ENCODE measurements at regions not wholly inside any gene's neighbourhood (a gene's known extent, or its start where the extent isn't known, plus 50 kb on each side); places are given as distances from the start of the nearest gene placed in this dataset.
A peak's percentile ranks its signal among the peaks of the same experiment; 100 is the strongest.
"Not testable (repeated sequence)": the region's sequence is repeated elsewhere in the genome, so short reads cannot be mapped to it uniquely, and the experiment has no call there.

DNA sequence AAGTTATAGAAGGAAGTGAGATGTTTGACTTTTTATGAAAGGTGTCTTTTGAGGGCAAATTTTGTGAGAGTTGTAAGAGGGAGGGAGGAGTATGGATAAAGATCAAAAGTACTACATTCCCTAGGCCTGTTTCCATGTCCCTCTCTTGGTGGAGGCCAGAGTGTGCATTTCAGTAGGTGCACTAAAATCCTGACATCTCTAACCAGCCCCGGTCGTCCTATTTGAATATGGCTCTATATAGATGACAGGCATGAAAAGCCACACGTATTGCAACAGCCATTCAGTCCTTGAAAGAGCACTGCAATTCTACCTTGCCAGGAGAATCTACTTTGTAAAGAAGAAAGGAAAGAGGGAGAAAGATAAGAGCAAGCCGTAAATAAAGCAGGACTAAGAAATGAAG lies 510.1 kb downstream of the IRS2 start:
- Histone ChIP-seq H3K4me1 (peaks cover 0 to 23% (median 19%) of the 10 kb centered on the region in 10 experiments; a peak in 12 of 20 replicates), H3K27me3 (no peaks in the 10 kb centered on the region), H3K27ac (no peak overlapping the region), H3K9me3 (replicated peaks in 1 of 11) (no peaks in the 10 kb centered on the region; a peak in 1 of 22 replicates), H3K4me3 (no peak overlapping the region), H3K36me3 (no peaks in the 10 kb centered on the region), H3K4me2 (no peak overlapping the region), H3K9ac (no peak overlapping the region), H4K20me1 (no peaks in the 10 kb centered on the region)
- no peak for TF ChIP-seq Cebpa-rat (IDR thresholded peaks at IDR 0.05)

DNA sequence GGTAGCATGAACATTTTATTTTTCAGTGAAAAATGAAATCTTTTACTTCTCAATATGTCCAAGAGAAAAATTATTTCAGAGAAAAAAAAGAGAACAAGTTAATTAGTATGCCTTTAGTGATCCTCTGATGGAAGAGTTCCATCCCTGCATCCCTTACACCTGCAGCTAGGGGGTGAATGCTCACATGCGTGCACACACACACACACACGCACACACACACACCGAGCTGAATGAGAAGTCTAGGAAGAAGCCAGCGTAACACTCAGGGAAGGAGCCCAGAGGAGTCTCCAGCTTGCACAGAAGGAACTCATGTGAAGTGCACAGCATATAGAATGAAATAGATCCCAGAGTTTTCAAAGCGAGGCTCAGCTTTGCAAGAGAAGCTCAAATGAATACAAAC lies 510.5 kb downstream of the IRS2 start:
- H3K9me3 ChIP-seq (replicated peaks in 1 of 11) = no peaks in the 10 kb centered on the region; a peak in 1 of 22 replicates
- H3K4me1 ChIP-seq = peaks cover 0 to 27% (median 22%) of the 10 kb centered on the region in 10 experiments; a peak in 12 of 20 replicates
- H4K20me1 ChIP-seq = no peaks in the 10 kb centered on the region
- no peaks in the 10 kb centered on the region for H3K36me3 ChIP-seq
- H3K4me2 ChIP-seq = no peak overlapping the region
- no peak overlapping the region for H3K27ac ChIP-seq
- no peak for TF ChIP-seq Cebpa-rat (IDR thresholded peaks at IDR 0.05)
- no peak overlapping the region for H3K9ac ChIP-seq
- H3K27me3 ChIP-seq = no peaks in the 10 kb centered on the region
- H3K4me3 ChIP-seq = no peak overlapping the region

DNA sequence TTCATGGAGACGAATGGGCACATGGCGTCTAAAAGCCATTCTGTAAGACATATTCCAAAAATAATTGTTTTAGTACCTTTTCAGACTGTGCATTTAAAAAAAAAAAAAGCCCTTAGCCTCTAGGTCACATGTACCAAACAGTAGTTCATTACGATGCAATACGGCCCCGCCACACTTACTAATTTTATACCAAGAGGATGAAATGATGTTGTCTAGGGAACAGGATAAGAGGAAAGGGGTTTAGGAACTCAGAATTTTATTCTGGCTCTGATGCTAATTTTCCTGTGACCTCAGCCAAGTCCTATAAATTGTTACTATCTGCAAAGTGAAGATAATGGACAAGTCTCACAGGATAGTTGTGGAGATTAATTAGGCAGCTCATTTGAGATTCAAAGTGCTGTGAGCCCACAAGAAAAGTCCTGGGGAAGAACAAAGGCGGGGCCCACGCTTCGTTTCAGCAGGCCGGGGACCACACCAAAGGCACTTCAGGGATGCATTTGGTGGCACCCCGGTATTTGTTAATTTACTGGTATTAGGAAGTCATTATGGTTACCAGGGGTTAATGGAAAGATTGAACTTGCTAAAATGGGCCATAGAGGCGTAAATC lies 511.1 kb downstream of the IRS2 start:
- no peaks in the 10 kb centered on the region for H3K27me3 ChIP-seq
- no peak for TF ChIP-seq Cebpa-rat (IDR thresholded peaks at IDR 0.05)
- H3K27ac ChIP-seq = no peak overlapping the region
- H3K4me1 ChIP-seq = peaks cover 0 to 27% (median 22%) of the 10 kb centered on the region in 10 experiments; a peak in 12 of 20 replicates
- H3K36me3 ChIP-seq = no peaks in the 10 kb centered on the region
- no peak overlapping the region for H3K4me3 ChIP-seq
- no peaks in the 10 kb centered on the region for H4K20me1 ChIP-seq
- H3K9ac ChIP-seq = no peak overlapping the region
- H3K4me2 ChIP-seq = no peak overlapping the region
- H3K9me3 ChIP-seq (replicated peaks in 1 of 11) = no peaks in the 10 kb centered on the region; a peak in 1 of 22 replicates

DNA sequence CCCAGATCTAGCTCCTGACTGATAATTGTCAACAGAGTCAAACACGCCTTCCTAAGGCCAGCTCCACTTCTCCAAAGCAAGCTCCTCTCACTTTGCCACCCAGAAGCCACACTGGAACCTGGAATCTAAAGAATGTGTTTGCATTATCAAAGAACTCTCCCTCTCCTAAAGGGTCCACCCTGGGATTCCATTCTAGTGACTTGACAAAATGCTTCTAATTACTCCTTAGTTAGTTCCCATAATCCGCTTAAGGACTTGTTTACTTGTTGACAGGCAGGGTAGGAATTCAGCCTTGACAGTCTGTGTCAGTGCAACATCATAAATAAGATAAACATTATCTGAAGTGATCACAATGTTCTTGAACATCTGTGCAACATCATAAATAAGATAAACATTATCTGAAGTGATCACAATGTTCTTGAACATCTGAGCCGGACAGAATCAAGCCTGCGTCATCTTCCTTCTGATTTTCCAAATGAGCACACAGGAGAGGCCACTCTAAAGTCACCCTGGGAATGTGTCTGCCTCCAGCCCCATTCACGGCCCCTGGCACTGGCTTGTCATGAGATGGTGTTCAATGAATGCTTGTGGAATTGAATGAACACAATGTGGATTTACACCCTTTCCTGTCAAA lies 512.1 kb downstream of the IRS2 start:
- no peaks in the 10 kb centered on the region for H3K36me3 ChIP-seq
- TF ChIP-seq Cebpa-rat (IDR thresholded peaks at IDR 0.05) = no peak
- no peaks in the 10 kb centered on the region for H4K20me1 ChIP-seq
- no peaks in the 10 kb centered on the region; a peak in 1 of 22 replicates for H3K9me3 ChIP-seq (replicated peaks in 1 of 11)
- no peak overlapping the region for H3K4me2 ChIP-seq
- no peak overlapping the region for H3K27ac ChIP-seq
- H3K4me1 ChIP-seq = peaks cover 0 to 27% (median 22%) of the 10 kb centered on the region in 10 experiments; a peak in 12 of 20 replicates
- H3K4me3 ChIP-seq = no peak overlapping the region
- no peaks in the 10 kb centered on the region for H3K27me3 ChIP-seq
- H3K9ac ChIP-seq = no peak overlapping the region

DNA sequence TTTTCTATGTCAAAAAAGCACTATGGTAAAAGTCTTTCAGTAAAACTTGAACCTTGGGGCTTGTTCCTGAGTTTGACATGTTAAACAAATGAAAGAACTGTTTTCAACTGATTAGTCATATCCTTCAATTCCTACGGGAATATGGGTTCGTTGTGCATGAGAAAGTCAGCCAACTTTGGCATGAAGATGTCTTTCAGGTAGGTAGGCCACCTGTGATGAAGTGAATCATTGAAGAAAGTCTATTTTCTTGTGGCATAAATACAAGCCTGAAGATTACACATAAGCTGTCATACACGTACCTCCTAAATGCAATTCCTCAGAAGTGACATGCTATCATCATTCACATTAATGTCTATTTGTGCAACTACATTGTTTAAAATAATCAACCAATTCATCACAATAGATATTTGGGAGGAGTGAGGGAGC lies 513.0 kb downstream of the IRS2 start:
- no peak for TF ChIP-seq Cebpa-rat (IDR thresholded peaks at IDR 0.05)
- peak overlapping the region in 6 of 11 experiments; percentile 8 to 58 (median 35); a peak in 8 of 22 replicates for H3K4me2 ChIP-seq
- no peak overlapping the region for H3K9ac ChIP-seq
- no peaks in the 10 kb centered on the region; a peak in 1 of 22 replicates for H3K9me3 ChIP-seq (replicated peaks in 1 of 11)
- no peaks in the 10 kb centered on the region for H3K27me3 ChIP-seq
- peaks cover 0 to 27% (median 22%) of the 10 kb centered on the region in 10 experiments; a peak in 12 of 20 replicates for H3K4me1 ChIP-seq
- no peak overlapping the region for H3K27ac ChIP-seq
- H3K36me3 ChIP-seq = no peaks in the 10 kb centered on the region
- H3K4me3 ChIP-seq = no peak overlapping the region
- H4K20me1 ChIP-seq = no peaks in the 10 kb centered on the region

DNA sequence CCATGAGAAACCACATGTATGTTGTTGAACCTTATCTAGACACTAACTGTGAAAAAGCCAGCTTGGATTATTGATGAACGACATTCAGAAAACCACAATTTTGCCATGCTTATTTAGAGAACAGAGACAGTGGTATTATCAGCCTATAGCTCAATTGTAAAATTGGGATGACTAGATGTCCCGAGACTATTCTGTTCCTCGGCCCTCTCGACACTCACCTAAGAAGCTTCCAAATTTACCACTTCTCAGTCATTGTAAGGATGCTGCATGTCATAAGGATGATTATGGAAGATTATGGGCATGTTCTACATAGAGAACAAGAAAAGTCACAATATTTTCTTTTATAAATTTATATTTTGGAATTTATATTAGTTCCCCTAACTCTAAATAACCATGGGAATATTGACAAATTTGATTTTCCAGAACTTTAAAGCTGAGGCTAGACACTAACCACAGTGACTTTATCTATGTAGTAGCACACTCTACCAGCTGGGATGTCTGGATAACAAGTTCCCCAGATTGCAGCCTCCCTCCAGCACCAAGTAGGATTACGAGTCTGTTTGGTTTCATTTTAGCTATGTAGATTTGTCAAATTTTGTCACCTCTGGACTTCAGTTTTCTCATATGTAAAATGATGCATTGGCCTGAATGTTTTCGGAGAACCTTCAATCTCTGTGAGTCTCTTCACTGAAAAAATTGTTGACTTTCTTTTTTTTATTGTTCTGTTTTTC lies 513.6 kb downstream of the IRS2 start:
- TF ChIP-seq Cebpa-rat (IDR thresholded peaks at IDR 0.05) = no peak
- no peaks in the 10 kb centered on the region for H3K27me3 ChIP-seq
- H3K36me3 ChIP-seq = no peaks in the 10 kb centered on the region
- no peak overlapping the region for H3K9ac ChIP-seq
- no peaks in the 10 kb centered on the region for H3K9me3 ChIP-seq (replicated peaks in 1 of 11)
- H3K4me1 ChIP-seq = peaks cover 0 to 27% (median 22%) of the 10 kb centered on the region in 10 experiments; a peak in 12 of 20 replicates
- no peaks in the 10 kb centered on the region for H4K20me1 ChIP-seq
- H3K4me2 ChIP-seq = peak overlapping the region in 7 of 11 experiments; percentile 8 to 64 (median 55); a peak in 13 of 22 replicates
- no peak overlapping the region for H3K27ac ChIP-seq
- no peak overlapping the region for H3K4me3 ChIP-seq

DNA sequence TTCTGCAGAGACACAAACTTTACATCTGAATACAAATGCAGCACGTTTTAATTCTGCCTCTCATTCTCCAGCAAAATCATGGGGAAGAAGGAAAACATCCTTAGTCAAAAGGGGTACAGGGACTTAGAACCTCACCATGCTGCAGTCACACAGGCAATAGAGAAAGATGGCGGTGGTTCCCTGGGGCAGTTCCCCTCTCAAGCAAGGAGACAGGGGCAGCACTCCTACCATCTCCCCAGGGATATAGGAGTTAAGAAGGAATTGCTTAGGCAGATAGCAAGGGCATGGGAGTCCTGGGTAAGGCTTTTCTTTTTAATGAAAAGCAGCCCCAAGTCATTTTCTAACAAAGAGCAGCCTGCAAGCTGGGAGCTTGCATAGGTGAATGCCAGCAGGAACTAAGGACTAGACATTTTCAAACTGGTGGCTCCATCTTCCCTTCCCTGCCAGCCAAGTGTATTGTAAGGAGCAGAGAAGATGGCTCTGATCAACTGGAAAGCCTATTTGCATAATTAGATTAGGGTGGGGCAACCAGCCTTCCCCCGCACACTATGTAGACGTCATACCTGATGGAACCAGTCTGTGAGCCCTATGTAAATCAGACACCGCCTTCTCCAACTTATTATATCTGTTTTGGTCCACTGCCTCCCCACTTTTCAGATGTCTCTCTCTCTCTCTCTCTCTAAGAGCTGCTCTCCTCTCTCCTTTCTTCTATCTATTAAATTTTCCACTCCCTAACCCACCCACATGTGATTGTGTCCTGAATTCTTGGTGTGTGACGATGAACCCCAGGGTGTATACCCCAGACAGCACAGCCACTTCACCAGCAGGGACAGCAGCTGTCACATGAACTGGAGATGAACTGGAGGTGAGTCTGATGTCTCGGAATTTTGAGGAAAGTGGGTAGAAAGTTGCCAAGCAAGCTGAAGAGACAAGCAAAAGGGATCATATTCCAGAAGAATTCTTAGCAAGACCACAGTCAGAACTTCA lies 514.5 kb downstream of the IRS2 start:
- Histone ChIP-seq H3K4me1 (peaks cover 0 to 27% (median 22%) of the 10 kb centered on the region in 10 experiments; a peak in 12 of 20 replicates), H3K4me3 (no peak overlapping the region), H3K4me2 (peak overlapping the region in 8 of 11 experiments; percentile 18 to 64 (median 46); a peak in 16 of 22 replicates), H3K36me3 (no peaks in the 10 kb centered on the region), H3K27ac (no peak overlapping the region), H3K27me3 (no peaks in the 10 kb centered on the region), H3K9ac (no peak overlapping the region), H3K9me3 (replicated peaks in 1 of 11) (no peaks in the 10 kb centered on the region), H4K20me1 (no peaks in the 10 kb centered on the region)
- TF ChIP-seq Cebpa-rat (IDR thresholded peaks at IDR 0.05) = no peak

DNA sequence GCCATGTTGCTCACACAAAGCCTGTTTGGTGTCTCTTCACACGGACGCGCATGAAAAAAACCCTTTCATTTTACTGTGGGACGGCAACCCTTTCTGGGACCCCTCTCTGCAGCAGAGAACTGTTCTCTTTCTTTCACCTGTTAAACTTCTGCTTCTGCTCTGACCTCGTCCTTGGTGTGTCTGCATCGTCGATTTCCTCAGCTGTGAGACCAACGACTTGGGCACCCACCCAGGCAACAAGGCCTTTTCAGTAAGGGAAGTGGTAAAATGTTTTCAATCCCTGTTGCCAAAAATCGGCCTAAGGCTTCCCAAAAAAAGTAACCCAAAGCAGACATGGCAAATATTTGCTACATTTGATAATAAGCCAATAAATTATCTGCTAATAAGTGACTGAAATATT lies 515.3 kb downstream of the IRS2 start:
- Histone ChIP-seq H3K4me3 (no peak overlapping the region), H4K20me1 (no peaks in the 10 kb centered on the region), H3K27ac (no peak overlapping the region), H3K27me3 (no peaks in the 10 kb centered on the region), H3K9me3 (replicated peaks in 1 of 11) (no peaks in the 10 kb centered on the region), H3K4me2 (peak overlapping the region in 8 of 11 experiments; percentile 18 to 64 (median 46); a peak in 12 of 22 replicates), H3K9ac (no peak overlapping the region), H3K4me1 (peaks cover 0 to 27% (median 22%) of the 10 kb centered on the region in 10 experiments; a peak in 12 of 20 replicates), H3K36me3 (no peaks in the 10 kb centered on the region)
- TF ChIP-seq Cebpa-rat (IDR thresholded peaks at IDR 0.05) = no peak

DNA sequence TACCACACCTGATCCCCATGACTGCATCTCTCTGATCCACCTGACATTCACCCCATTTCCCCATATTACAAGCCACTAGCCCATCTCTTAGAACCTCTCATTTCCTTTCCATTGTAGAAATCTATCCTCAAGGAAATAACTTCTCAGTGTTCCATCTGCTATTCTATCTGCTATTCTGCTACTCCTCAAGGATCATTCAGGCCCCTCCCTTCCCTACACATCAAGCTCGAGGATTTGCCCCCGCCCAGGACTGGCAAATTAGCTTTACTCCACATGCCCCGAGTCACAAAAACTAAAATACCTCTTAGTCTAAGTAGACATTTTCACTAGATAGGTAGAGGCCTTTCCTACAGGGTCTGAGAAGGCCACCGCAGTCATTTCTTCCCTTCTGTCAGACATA lies 517.0 kb downstream of the IRS2 start:
- H3K27me3 ChIP-seq; H3K36me3 ChIP-seq; H3K4me3 ChIP-seq; H4K20me1 ChIP-seq; H3K9me3 ChIP-seq (replicated peaks in 1 of 11); H3K4me2 ChIP-seq; H3K27ac ChIP-seq; H3K9ac ChIP-seq: not testable (repeated sequence)
- peaks cover 0 to 27% (median 22%) of the 10 kb centered on the region in 10 experiments; a peak in 12 of 20 replicates for H3K4me1 ChIP-seq

DNA sequence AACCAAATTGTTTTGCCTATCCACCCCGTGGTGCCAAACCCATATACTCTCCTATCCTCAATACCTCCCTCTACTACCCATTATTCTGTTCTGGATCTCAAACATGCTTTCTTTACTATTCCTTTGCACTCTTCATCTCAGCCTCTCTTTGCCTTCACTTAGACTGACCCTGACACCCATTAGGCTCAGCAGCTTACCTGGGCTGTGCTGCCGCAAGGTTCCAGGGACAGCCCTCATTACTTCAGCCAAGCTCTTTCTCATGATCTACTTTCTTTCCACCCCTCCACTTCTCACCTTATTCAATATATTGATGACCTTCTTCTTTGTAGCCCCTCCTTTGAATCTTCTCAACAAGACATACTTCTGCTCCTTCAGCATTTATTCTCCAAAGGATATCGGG lies 517.9 kb downstream of the IRS2 start:
- H3K4me2 ChIP-seq; H3K27ac ChIP-seq; H3K27me3 ChIP-seq; H3K9me3 ChIP-seq (replicated peaks in 1 of 11); H3K9ac ChIP-seq; H4K20me1 ChIP-seq; H3K36me3 ChIP-seq; H3K4me3 ChIP-seq: not testable (repeated sequence)
- peaks cover 0 to 26% (median 22%) of the 10 kb centered on the region in 10 experiments; a peak in 12 of 20 replicates for H3K4me1 ChIP-seq

DNA sequence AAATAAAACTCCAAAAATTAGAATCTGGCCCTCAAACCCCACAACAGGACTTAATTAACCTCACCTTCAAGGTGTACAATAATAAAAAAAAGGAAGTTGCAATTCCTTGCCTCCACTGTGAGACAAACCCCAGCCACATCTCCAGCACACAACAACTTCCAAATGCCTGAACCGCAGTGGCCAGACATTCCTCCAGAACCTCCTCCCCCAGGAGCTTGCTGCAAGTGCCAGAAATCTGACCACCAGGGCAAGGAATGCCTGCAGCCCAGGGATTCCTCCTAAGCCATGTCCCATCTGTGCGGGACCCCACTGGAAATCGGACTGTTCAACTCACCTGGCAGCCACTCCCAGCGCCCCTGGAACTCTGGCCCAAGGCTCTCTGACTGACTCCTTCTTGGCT lies 519.0 kb downstream of the IRS2 start:
- peaks cover 0 to 15% (median 14%) of the 10 kb centered on the region in 10 experiments; a peak in 12 of 20 replicates for H3K4me1 ChIP-seq
- not testable (repeated sequence) for H3K4me3 ChIP-seq; H3K27me3 ChIP-seq; H3K27ac ChIP-seq; H3K36me3 ChIP-seq; H3K4me2 ChIP-seq; H3K9me3 ChIP-seq (replicated peaks in 1 of 11); H3K9ac ChIP-seq; H4K20me1 ChIP-seq

DNA sequence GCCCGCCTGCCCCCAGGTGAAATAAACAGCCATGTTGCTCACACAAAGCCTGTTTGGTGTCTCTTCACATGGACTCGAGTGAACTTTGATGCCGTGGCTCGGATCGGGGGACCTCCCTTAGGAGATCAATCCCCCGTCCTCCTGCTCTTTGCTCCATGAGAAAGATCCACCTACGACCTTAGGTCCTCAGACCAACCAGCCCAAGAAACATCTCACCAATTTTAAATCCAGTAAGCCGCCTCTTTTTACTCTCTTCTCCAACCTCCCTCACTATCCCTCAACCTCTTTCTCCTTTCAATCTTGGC lies 521.0 kb downstream of the IRS2 start:
- H3K4me1 ChIP-seq; H3K4me3 ChIP-seq; H3K27me3 ChIP-seq; H4K20me1 ChIP-seq; H3K36me3 ChIP-seq; H3K4me2 ChIP-seq; H3K27ac ChIP-seq; H3K9ac ChIP-seq; H3K9me3 ChIP-seq (replicated peaks in 1 of 11): not testable (repeated sequence)

All from BLaER1 treated with 17β-estradiol and CSF1 and Interleukin-3, amounts not matched to agents 10 nM and 100 nM (cell line).